Mucosa of descending colon (tissue), 3 donors: ENCODE measurements at regions not wholly inside any gene's neighbourhood (a gene's known extent, or its start where the extent isn't known, plus 50 kb on each side); places are given as distances from the start of the nearest gene placed in this dataset.
A peak's percentile ranks its signal among the peaks of the same experiment; 100 is the strongest.

Experiments used
- ATAC-seq: fragments of 200-7000 bp; cut with Tn5 transposase; one replicate; pipeline ENCODE4 v1.9.1; 2020; ENCODE audit warnings: mild to moderate bottlenecking, moderate library complexity
- DNase-seq, 3 donors: peaks; one replicate each; pipeline ENCODE4 v3.0.0-alpha.2; 2020
- H3K36me3 ChIP-seq: fragments of 200-600 bp; one replicate; pipeline ENCODE4 v1.8.0; 2021; ENCODE audit warnings: low read depth, mild to moderate bottlenecking
- H3K4me1 ChIP-seq: fragments of 200-600 bp; one replicate; pipeline ENCODE4 v1.8.0; 2021; ENCODE audit warnings: low read depth, mild to moderate bottlenecking
- H3K4me3 ChIP-seq: fragments of 200-600 bp; one replicate; pipeline ENCODE4 v1.8.0; 2021; ENCODE audit warnings: mild to moderate bottlenecking
- H3K9me3 ChIP-seq: fragments of 200-600 bp; one replicate; pipeline ENCODE4 v1.8.0; 2021; ENCODE audit warnings: mild to moderate bottlenecking
- intact Hi-C, 2 donors: fragments of 100-400 bp; cut with DNase I in 1 of 2; cut with micrococcal nuclease in 1 of 2; formaldehyde crosslinking; loops; one replicate each; pipeline versions ENCODE4 v1.11.0 to v1.11.1; 2022; cut with DNase I, micrococcal nuclease
- TF ChIP-seq, protein P1 (sequence below): fragments of 200-600 bp; IDR thresholded peaks from one replicate; pipeline ENCODE4 v1.8.0; 2022; ENCODE audit warnings: antibody characterized with exemption, mild to moderate bottlenecking
- donor health status: DM: no; HTN: no; CAD: no; lungs with moderate emphysema.
- donor health status: DM: no; HTN: no; CAD: no.
- donor health status: DM: no; HTN: yes; CAD: no.

DNA sequence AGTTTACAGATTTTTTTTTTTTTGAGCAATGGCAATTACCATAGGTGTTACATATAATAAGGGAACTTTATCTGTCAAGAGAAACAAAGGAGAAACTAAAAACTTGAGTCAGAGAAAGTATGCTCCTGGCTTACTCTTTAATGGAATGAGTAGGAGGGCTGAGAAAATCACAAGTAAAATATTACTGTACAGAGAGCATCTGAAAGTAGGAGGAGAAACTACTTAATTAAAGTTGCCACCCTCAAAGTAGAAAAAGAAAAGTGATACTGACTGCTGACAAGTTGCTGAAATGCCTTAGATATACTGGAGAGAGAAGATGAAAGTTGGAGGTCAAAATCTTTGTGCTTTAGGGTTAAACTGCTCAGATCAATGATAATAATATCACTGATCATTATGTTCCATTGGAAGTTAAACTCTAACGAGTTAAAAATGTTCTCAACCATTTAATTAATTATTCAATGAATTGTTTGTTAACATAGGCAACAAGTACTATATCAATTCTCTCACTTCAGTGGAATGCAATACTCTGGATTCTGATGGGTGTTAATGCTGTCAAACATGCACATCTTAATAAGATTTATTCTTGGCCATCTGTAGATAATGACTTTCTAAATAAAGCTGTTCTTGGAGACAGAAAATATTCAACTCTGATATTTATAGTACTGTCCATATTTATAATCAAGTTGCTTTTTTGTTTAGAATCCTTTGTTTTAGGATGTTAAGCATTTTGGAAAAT, 61.2 kb upstream of the CAMK2D start:
- ATAC-seq = no peak
- Histone ChIP-seq H3K4me3 (no peak overlapping the region), H3K36me3 (no peaks in the 10 kb centered on the region), H3K4me1 (no peaks in the 10 kb centered on the region), H3K9me3 (no peaks in the 10 kb centered on the region)
- intact Hi-C loops = no loop called here
- no peak for DNase-seq
- TF ChIP-seq, protein P1, sequence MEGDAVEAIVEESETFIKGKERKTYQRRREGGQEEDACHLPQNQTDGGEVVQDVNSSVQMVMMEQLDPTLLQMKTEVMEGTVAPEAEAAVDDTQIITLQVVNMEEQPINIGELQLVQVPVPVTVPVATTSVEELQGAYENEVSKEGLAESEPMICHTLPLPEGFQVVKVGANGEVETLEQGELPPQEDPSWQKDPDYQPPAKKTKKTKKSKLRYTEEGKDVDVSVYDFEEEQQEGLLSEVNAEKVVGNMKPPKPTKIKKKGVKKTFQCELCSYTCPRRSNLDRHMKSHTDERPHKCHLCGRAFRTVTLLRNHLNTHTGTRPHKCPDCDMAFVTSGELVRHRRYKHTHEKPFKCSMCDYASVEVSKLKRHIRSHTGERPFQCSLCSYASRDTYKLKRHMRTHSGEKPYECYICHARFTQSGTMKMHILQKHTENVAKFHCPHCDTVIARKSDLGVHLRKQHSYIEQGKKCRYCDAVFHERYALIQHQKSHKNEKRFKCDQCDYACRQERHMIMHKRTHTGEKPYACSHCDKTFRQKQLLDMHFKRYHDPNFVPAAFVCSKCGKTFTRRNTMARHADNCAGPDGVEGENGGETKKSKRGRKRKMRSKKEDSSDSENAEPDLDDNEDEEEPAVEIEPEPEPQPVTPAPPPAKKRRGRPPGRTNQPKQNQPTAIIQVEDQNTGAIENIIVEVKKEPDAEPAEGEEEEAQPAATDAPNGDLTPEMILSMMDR = no peak

DNA sequence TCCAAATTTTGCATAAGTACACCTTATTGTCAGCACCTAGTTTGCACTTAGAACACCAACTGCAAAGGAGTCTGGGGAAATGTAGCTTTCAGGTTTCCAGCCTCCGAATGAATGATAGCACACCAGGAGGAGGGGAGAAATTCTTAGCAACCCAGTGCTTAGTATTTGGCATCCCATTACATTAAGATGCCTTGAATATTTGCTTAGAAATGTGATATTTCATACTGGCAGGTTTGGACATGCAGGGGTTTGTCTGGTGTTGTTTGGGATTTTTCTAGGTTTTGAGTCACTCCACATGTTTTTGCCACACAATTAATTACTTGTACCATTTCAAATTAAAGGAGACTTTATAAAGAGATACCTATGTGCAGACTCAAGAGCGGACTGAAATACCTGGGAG, 60.3 kb upstream of the CAMK2D start:
- Histone ChIP-seq H3K9me3 (no peaks in the 10 kb centered on the region), H3K4me3 (no peak overlapping the region), H3K36me3 (no peaks in the 10 kb centered on the region), H3K4me1 (no peaks in the 10 kb centered on the region)
- DNase-seq = no peak
- no peak for ATAC-seq
- TF ChIP-seq, protein P1 = no peak
- intact Hi-C loops = no loop called here

DNA sequence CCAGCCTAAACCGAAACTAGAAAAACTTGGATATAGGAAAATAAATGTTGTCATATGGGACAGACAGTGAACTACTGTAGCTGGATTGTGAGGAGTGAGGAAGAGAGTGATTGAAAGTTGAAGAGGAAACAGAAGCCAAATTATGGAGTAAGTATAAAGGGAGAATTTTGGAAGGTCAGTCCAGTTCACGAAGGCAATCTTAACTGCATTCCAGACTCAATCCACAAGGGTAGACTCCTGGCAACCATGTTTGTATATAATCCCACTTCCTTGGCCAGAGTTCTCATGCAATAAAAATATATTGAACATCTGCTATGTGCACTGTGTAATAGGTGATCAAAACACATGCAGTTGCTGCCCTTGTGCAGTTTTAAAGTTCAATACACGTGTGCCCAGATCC, 58.6 kb upstream of the CAMK2D start:
- no peaks in the 10 kb centered on the region for H3K9me3 ChIP-seq
- no peak overlapping the region for H3K4me3 ChIP-seq
- no peaks in the 10 kb centered on the region for H3K36me3 ChIP-seq
- DNase-seq = no peak
- no peaks in the 10 kb centered on the region for H3K4me1 ChIP-seq
- TF ChIP-seq, protein P1 = no peak
- ATAC-seq = peak; percentile 69
- intact Hi-C loops = no loop called here

DNA sequence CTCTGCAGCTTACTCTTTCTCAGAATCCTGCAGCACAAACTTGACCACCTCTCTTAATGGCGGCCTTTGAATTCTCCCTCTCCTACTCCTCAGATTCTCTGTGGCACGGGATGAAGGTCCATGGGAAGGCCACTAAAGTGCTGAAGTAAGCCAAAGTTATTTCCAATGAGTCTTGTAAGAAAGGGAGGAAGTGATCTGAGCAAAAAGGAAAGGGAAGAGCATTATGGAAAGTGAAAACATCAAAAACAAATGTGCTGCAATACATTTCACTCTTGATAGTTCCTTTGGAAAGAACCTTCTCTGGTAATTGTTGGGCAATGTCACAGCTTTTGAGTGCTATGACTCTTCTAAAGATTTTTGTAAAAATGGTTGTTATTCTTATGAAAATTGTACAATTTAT, 54.3 kb upstream of the CAMK2D start:
- TF ChIP-seq, protein P1 = no peak
- intact Hi-C loops = no loop called here
- H3K9me3 ChIP-seq = no peaks in the 10 kb centered on the region
- ATAC-seq = no peak
- no peak for DNase-seq
- no peak overlapping the region for H3K4me3 ChIP-seq
- no peaks in the 10 kb centered on the region for H3K4me1 ChIP-seq
- no peaks in the 10 kb centered on the region for H3K36me3 ChIP-seq

DNA sequence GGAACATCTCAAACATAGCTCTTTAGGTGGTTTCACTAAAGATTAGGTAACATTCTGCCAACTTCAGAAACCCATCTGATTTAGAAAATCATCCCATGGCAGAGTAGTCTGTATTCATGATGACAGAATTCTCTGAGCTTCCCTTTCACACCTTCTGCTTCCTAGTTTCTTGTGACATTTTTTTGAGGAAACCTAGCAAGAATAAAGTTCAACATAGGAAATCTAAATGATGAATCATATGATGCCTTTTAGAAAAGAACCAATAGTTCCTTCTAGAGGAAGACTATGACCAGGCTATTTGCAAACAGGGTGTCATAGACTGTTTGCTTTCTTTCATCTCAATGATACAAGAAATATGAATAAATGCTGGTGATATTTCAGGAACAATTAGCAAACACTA, 49.8 kb upstream of the CAMK2D start:
- no peak overlapping the region for H3K4me3 ChIP-seq
- no peaks in the 10 kb centered on the region for H3K4me1 ChIP-seq
- ATAC-seq = no peak
- no peak for DNase-seq
- intact Hi-C loops = no loop called here
- H3K9me3 ChIP-seq = no peaks in the 10 kb centered on the region
- TF ChIP-seq, protein P1 = no peak
- no peaks in the 10 kb centered on the region for H3K36me3 ChIP-seq
